ENCODE measurements at regions not wholly inside any gene's neighbourhood (a gene's known extent, or its start where the extent isn't known, plus 50 kb on each side); places are given as distances from the start of the nearest gene placed in this dataset.
"Not testable (repeated sequence)": the region's sequence is repeated elsewhere in the genome, so short reads cannot be mapped to it uniquely, and the experiment has no call there.

- no peak for FAIRE-seq
Observed at GRCh38 chr15:38992506-38992905, 427.9 kb upstream of the RASGRP1 start.

DNA sequence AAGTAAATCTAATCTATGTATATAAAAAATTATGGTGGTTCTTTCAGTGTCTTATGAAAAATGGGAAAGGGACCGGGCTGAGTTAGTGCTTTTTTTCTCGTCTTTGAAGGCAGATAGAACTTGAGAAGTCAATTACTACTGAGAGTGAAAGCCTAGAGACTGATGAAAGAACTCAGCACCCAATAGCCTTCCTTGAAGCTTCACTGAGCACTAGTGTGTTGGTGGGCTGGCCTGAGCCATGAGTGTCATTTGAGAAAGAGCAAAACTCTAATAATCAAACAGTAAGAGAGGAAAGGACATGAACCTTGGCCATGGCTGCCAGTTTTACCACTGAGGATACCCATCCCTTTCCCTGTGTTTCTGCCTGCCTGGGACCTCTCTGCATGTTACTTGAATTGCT is 428.3 kb upstream of the RASGRP1 start:
- no peak for FAIRE-seq

DNA sequence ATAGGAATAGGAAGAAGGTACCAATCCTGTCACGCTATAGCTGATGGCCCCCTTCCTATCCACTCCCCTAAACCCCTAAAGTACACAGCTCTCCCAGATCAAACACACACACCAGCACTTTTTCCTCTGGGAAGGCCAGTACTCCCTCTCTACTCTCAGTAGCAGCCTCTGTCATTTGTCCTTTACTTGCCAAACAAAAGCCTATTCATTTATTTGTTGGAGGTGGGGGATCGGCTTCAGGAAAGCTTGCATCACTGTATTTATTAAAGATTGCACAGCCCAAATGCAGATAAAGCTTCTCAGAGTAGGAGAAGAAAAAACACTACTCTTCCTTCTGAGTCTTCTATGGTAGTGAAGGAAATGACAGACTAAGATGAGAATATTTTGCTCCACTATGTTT is 429.7 kb upstream of the RASGRP1 start:
- no peak for FAIRE-seq

DNA sequence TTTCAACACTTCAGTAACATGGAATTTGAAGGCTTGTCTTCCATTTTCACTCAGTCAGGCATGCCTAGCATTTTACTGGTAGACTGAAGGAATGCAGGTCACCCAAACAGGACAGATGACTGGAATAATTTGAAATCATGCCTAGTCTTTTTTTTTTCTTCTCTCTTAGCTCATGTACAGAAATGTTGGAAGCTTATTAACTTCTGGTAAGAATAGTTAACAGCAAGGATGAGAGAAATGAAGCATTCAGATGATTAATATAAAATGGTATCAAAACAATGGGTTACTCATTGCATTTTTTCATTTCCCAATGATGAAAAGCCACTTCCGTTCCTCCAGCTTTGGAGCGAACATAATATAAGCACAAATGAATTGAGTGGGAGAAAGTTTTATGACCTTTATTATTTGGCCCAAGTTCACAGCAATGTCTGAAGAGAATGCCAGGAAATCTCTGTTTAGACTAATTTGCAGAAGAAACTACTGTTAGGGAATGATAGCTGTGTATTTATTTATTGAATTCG is 431.6 kb upstream of the RASGRP1 start:
- FAIRE-seq = no peak

GRCh38 chr15:38997841-38998240 is 433.2 kb upstream of the RASGRP1 start:
- FAIRE-seq = no peak

DNA sequence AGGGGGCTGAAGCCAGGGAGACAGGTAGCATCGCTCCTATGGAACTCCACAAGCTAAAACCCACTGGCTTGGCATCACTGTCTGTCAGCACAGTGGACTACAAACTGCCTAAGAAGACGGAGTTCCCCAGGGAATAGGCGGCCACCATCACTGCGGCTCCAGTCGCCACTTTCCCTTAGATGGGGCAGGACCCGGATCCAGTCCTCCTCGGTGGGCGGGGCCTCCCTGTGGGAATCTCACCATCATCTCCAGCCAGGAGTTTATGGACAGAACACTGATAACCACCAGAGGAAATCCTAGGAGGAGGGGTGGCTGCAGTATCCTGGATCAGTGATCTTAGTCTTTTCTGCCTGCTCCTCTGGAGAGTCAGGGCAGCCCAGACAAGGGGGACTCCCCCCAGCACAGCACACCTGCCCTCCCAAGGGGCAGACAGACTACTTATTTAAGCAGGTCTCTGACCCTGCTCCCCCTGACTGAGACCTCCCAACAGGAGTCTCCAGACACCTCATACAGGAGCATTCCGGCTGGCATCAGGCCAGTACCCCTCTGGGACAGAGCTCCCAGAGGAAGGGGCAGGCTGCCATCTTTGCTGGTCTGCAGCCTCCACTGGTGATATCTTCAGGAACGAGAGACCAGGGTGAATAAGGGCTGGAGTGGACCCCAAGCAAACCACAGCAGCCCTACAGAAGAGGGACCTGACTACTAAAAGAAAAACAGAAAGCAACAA is 435.6 kb upstream of the RASGRP1 start:
- FAIRE-seq = no peak

- FAIRE-seq = no peak
Observed at GRCh38 chr15:39009740-39010139, 445.1 kb upstream of the RASGRP1 start.

DNA sequence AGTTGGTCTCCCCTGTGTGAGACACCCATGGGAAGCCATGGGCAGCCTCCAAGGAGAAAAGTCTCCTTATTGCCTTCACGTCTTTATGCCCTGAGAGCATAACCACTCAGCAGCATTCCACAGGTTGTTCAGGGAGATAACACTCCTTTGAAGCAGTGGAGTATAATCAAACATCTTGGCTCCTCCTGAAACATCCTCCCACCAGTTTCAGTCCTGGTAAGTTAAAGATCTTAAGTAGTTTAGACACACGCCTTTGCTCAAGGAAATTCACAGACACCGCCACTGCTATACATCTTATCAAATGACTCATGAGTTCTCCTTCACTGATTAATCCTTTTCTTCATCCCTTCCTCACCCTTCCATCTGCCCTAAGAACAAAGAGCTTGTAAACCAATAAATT is 446.5 kb upstream of the RASGRP1 start:
- not testable (repeated sequence) for FAIRE-seq

DNA sequence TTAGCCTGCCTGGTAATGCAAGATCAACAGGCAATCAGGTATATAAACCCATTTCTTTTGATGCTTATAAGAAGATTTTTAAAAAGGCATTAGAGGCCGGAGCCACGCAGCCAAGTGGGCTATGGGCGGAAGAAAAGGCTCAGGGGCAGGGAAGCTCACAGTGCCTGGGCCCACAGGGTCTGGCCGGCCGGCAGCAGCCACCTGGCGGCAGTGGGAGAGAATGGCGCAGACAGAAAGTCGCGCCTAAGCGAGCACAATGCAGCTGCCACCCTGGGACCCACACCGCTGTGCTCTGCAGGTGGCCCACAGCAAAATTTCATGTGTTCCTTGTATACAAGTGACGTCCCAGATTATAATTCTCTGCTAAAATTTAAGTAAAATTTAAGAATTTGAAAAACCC is 448.6 kb upstream of the RASGRP1 start:
- no peak for FAIRE-seq

DNA sequence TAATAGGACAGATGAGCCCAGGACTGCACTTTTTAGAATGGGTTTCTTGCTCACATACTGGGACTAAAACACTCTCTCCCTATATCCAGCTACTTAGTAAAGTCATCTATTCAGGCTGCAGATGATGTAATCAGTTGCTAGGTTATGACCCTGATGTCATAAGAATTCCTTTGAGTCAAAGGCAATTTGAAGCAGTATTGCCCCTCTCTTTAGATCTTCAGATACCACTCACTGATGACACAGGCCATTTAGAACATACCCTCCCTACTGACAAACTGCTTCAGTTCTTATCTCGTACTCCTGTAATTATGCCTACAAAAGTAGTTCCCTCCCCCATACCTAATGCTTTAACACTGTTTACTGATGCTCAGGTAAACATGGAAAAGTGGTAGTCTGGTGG is 450.1 kb upstream of the RASGRP1 start:
- no peak for FAIRE-seq

GRCh38 chr15:39016706-39017105 is 452.1 kb upstream of the RASGRP1 start:
- FAIRE-seq = no peak

DNA sequence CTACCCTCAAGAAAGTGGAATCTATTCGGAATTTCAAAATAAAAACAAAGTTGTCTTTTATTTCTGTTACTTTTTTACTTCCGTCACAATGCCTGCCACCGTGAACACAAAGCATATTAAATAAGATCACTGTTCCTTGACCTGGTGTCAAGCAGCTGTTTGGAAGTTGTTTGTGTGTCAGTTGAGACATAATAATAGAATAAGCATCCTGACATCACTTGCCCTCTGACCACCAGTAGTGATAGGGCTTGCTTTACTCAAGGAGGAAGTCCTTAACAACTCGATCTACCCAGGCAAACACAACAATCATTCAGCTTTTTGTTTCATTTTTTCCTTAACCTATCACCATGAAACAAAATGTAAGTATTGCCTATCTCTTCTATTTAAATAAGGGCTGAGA is 454.4 kb upstream of the RASGRP1 start:
- no peak for FAIRE-seq

- FAIRE-seq = no peak
Observed at GRCh38 chr15:39021341-39021740, 456.7 kb upstream of the RASGRP1 start.

DNA sequence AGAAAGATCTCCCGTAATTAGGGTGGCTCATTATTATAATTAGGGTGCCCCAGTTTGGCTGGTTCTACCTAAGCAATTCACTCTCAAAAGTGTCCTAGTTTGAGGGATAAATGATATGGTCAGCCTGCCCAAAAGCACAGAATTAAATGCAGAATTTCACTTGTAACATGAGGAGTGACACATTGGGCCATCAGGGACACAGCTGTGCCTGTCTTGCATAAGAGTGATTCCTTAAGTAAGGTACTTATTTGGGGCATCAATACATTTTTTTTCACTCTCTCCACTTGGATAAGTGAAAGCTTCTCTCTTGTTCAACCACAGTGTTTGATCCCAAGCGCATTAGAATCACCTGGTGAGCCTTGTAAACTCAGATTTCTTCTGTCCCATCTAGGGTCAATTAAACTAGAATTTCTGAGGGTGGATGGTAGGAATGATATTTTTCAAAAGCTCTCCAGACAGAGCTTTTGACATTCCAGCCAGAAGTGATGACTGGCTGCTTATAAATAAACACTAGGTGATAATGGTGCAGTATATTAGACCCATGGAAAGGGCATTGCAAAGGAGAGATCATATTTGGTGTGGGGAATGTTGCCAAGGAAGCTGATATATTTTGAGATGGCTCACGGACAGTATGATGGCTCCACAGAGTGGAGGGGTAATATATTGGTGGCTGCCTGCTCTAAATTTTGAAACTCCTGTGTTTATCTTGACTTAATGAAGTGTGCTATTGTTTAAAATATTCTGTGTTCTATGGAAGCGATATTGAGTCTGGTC is 458.1 kb upstream of the RASGRP1 start:
- no peak for FAIRE-seq

DNA sequence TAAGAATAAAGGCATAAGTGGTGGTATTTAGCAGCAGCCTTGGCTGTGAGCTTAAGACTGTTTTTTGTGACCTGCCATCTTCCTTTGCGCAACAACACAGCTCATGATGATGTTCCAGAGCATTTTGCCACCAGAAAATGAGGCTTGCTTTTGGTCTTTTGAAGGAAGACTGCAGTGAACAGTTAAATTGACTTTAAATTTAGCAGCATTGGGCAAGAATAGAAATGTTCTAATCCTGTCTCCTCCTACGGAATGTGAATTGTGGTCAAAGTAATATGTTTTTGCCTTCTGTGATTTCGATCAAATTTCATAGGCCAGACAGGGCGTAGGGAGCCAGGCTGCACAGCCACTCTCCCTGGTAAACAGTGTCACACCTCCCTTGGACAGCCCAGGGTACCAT is 460.7 kb upstream of the RASGRP1 start:
- FAIRE-seq = no peak

DNA sequence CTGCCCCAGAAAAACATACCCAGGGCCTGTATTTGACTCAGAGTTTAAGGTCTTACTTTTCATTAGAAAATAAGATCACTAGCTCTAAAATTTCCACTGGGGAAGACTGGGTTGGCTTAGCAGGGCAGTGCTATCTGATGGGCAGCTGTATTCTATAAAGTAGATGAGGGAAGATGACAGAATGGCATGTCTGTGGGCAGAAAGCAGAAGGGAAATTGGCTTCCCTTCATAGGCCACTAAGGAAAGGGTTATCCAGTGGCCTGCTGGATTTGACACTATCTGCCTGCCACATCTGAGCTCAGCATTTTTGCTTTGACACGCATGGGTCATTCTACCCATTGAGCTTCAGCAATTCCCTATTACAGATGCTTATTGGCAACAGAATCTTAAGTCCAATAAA is 461.3 kb upstream of the RASGRP1 start:
- no peak for FAIRE-seq

- no peak for FAIRE-seq
Observed at GRCh38 chr15:39028069-39028468, 463.5 kb upstream of the RASGRP1 start.

GRCh38 chr15:39029741-39030140 is 465.1 kb upstream of the RASGRP1 start:
- no peak for FAIRE-seq

GRCh38 chr15:39030291-39031070 is 465.9 kb upstream of the RASGRP1 start:
- FAIRE-seq = no peak

DNA sequence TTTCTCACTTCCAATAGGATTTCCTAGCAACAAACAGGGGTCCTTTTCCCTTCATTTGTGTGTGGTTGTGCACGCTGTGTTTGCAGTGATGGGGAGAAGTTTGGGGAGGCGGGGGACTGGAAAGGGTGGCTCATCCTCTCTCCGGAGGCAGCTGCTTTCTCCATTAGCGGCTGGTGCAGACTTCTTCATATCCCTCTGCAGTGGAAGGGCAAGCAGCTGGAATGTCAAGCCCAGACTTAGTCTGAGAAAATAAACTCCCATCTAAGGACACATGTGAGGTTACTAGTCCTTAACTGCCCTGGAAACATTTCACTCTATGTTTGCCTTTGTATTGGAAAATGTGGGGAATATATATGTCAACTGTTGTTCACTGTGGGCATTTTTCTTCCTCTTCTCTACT is 467.0 kb upstream of the RASGRP1 start:
- no peak for FAIRE-seq

DNA sequence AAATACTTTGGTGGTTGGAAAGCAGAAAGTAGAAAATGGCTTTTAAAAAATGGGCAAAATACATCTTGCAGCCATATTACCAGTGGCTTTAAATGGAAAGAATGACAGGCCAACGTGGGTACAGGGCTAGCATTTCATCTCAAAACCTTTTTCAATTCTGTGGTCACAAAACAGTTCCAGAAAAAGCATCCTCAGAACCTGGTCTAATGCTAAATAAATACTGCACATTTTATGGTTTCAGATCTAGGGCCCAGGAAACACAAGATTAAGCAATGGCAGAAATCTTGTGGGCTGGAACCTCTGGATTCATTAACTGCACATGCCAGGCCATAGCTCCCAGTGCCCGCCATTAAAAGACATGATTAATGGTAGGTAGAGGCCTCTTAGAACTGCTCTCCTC is 470.2 kb upstream of the RASGRP1 start:
- no peak for FAIRE-seq

DNA sequence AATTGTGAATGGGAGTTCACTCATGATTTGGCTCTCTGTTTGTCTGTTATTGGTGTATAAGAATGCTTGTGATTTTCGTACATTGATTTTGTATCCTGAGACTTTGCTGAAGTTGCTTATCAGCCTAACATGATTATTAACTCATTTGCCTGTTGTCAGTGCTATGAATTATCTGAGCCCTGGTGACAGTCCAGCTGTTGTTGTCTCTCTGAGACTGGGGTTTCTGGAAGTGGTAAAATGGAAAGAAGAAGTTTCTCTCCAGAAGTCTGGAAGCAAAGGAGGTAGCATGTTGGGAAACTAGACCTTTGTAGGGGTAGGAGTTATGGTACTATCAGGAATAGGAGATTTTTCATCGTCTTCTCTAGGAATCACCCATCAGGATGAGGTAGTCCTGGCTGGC is 473.0 kb upstream of the RASGRP1 start:
- not testable (repeated sequence) for FAIRE-seq

DNA sequence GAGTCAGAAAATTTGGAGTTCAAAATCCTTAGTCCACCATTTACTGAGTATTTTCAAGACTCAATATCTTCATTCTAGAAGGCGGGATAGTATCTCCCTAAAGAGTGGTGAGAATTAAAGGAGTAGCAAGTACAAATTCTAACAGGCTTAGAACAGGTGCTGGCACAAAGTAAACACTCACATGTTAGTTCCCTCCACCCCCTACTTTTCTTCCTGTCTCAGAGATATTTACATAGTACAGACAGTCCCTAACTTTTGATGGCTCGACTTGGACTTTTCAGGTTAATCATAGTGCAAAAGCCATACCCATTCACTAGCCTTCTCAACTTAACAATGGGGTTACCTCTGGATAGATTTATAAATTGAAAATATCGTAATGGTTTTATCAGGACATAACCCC is 476.2 kb upstream of the RASGRP1 start:
- FAIRE-seq = no peak
